ENCODE measurements at regions not wholly inside any gene's neighbourhood (a gene's known extent, or its start where the extent isn't known, plus 50 kb on each side); places are given as distances from the start of the nearest gene placed in this dataset.

- DNase-seq, result no peak
Observed at GRCh38 chr22:47575291-47575690, 812.8 kb downstream of the TBC1D22A start.

- DNase-seq, result no peak
Observed at GRCh38 chr22:47574556-47574955, 812.1 kb downstream of the TBC1D22A start.

GRCh38 chr22:47573141-47573540 lies 810.7 kb downstream of the TBC1D22A start:
- no peak for DNase-seq

GRCh38 chr22:47572443-47572842 lies 810.0 kb downstream of the TBC1D22A start:
- DNase-seq, result no peak

- DNase-seq, result no peak
Observed at GRCh38 chr22:47571616-47572015, 809.2 kb downstream of the TBC1D22A start.

GRCh38 chr22:47570851-47571250 lies 808.4 kb downstream of the TBC1D22A start:
- no peak for DNase-seq

GRCh38 chr22:47570300-47570685 lies 807.8 kb downstream of the TBC1D22A start:
- no peak for DNase-seq

GRCh38 chr22:47569389-47570299 lies 807.2 kb downstream of the TBC1D22A start:
- DNase-seq, result no peak

GRCh38 chr22:47568700-47569099 lies 806.2 kb downstream of the TBC1D22A start:
- no peak for DNase-seq

- DNase-seq, result no peak
Observed at GRCh38 chr22:47567126-47568090, 805.0 kb downstream of the TBC1D22A start.

- no peak for DNase-seq
Observed at GRCh38 chr22:47566491-47566890, 804.0 kb downstream of the TBC1D22A start.

- no peak for DNase-seq
Observed at GRCh38 chr22:47565607-47566006, 803.2 kb downstream of the TBC1D22A start.

- no peak for DNase-seq
Observed at GRCh38 chr22:47564651-47565434, 802.4 kb downstream of the TBC1D22A start.

- no peak for DNase-seq
Observed at GRCh38 chr22:47564158-47564450, 801.7 kb downstream of the TBC1D22A start.

- no peak for DNase-seq
Observed at GRCh38 chr22:47563406-47564157, 801.1 kb downstream of the TBC1D22A start.

- DNase-seq, result no peak
Observed at GRCh38 chr22:47561766-47562165, 799.3 kb downstream of the TBC1D22A start.

GRCh38 chr22:47561115-47561675 lies 798.7 kb downstream of the TBC1D22A start:
- no peak for DNase-seq

GRCh38 chr22:47558828-47559700 lies 796.6 kb downstream of the TBC1D22A start:
- DNase-seq, result no peak

- no peak for DNase-seq
Observed at GRCh38 chr22:47556473-47556872, 794.0 kb downstream of the TBC1D22A start.

- no peak for DNase-seq
Observed at GRCh38 chr22:47553436-47553835, 791.0 kb downstream of the TBC1D22A start.

Measured in inflammatory macrophage treated with lipopolysaccharide for 4 hours (primary cell).